ENCODE measurements at regions not wholly inside any gene's neighbourhood (a gene's known extent, or its start where the extent isn't known, plus 50 kb on each side); places are given as distances from the start of the nearest gene placed in this dataset.

DNA sequence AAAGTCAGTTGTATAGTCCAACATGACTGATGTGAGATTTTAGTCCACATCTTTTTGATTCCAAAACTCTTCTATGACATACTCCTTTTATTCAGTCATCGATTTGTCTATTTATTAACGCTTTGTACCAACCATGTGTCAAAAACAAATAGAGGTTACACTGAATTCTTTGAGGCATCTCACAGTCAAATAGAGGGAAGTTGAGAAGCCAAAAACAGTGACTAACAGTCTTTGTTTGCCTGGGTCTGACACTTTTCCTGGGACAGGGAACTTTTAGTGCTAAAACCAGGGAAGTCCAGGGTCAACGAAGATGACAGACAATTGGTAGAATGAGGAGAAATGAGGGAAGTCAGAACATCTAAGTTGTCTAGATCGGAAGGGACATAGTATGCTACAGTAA is 169.9 kb upstream of the HS3ST1 start:
- in situ Hi-C loops (cut with MboI) (no loop called here), intact Hi-C loops (cut with micrococcal nuclease) (no loop called here)
- Histone ChIP-seq H3K36me3 (ENCODE audit: control insufficient read depth, insufficient read depth, low read length) (no peaks in the 10 kb centered on the region), H3K4me1 (replicated peaks in 1 of 2; ENCODE audit: control insufficient read depth in 2 of 2, insufficient read depth in 2 of 2, low read length in 2 of 2) (no peaks in the 10 kb centered on the region), H3K27ac (ENCODE audit: extremely low read depth, low read depth, low read length) (no peak overlapping the region), H3K9me1 (ENCODE audit: control insufficient read depth, insufficient read depth, low read length) (no peaks in the 10 kb centered on the region), H3K4me3 (no peak overlapping the region), H2AFZ (ENCODE audit: low read depth, low read length) (no peak overlapping the region), H3K9me3 (replicated peaks; ENCODE audit: control insufficient read depth, insufficient read depth, low read depth, low read length) (no peaks in the 10 kb centered on the region), H3K4me2 (ENCODE audit: insufficient read depth, low read length) (no peak overlapping the region), H3K27me3 (ENCODE audit: control insufficient read depth in 2 of 2, insufficient read depth in 2 of 2, low read length in 2 of 2) (no peaks in the 10 kb centered on the region), H4K20me1 (replicated peaks; ENCODE audit: control insufficient read depth, insufficient read depth, low read length) (no peaks in the 10 kb centered on the region), H3K79me2 (ENCODE audit: control insufficient read depth, insufficient read depth, low read length) (no peaks in the 10 kb centered on the region), H3K9ac (ENCODE audit: insufficient read depth in 1 of 2, low read depth in 2 of 2, low read length in 2 of 2) (no peak overlapping the region)
- DNase-seq (ENCODE audit: extremely low read depth in 1 of 4, low spot score in 3 of 4): no peak
- POLR2A ChIA-PET: no interaction called here
- no TSS peak for BruUV-seq (replicated peaks)
- 0% methylated on average over 4 of the region's 4 CpGs for WGBS (ENCODE audit: insufficient coverage, low coverage, missing lambda C conversion rate)
- ATAC-seq: no peak
- FAIRE-seq: no peak
- CTCF ChIA-PET (ENCODE audit: low intra/inter-chr PET ratio): no interaction called here
- no peak for TF ChIP-seq EP400 (IDR thresholded peaks at IDR 0.05)
- TF ChIP-seq MAFG (tag; conservative IDR thresholded peaks at IDR 0.05): no peak
- no peak for TF ChIP-seq SMAD4 (CRISPR knock-in tag; conservative IDR thresholded peaks at IDR 0.05)
- TF ChIP-seq NFIC (IDR thresholded peaks at IDR 0.05): no peak
- TF ChIP-seq, protein P1, sequence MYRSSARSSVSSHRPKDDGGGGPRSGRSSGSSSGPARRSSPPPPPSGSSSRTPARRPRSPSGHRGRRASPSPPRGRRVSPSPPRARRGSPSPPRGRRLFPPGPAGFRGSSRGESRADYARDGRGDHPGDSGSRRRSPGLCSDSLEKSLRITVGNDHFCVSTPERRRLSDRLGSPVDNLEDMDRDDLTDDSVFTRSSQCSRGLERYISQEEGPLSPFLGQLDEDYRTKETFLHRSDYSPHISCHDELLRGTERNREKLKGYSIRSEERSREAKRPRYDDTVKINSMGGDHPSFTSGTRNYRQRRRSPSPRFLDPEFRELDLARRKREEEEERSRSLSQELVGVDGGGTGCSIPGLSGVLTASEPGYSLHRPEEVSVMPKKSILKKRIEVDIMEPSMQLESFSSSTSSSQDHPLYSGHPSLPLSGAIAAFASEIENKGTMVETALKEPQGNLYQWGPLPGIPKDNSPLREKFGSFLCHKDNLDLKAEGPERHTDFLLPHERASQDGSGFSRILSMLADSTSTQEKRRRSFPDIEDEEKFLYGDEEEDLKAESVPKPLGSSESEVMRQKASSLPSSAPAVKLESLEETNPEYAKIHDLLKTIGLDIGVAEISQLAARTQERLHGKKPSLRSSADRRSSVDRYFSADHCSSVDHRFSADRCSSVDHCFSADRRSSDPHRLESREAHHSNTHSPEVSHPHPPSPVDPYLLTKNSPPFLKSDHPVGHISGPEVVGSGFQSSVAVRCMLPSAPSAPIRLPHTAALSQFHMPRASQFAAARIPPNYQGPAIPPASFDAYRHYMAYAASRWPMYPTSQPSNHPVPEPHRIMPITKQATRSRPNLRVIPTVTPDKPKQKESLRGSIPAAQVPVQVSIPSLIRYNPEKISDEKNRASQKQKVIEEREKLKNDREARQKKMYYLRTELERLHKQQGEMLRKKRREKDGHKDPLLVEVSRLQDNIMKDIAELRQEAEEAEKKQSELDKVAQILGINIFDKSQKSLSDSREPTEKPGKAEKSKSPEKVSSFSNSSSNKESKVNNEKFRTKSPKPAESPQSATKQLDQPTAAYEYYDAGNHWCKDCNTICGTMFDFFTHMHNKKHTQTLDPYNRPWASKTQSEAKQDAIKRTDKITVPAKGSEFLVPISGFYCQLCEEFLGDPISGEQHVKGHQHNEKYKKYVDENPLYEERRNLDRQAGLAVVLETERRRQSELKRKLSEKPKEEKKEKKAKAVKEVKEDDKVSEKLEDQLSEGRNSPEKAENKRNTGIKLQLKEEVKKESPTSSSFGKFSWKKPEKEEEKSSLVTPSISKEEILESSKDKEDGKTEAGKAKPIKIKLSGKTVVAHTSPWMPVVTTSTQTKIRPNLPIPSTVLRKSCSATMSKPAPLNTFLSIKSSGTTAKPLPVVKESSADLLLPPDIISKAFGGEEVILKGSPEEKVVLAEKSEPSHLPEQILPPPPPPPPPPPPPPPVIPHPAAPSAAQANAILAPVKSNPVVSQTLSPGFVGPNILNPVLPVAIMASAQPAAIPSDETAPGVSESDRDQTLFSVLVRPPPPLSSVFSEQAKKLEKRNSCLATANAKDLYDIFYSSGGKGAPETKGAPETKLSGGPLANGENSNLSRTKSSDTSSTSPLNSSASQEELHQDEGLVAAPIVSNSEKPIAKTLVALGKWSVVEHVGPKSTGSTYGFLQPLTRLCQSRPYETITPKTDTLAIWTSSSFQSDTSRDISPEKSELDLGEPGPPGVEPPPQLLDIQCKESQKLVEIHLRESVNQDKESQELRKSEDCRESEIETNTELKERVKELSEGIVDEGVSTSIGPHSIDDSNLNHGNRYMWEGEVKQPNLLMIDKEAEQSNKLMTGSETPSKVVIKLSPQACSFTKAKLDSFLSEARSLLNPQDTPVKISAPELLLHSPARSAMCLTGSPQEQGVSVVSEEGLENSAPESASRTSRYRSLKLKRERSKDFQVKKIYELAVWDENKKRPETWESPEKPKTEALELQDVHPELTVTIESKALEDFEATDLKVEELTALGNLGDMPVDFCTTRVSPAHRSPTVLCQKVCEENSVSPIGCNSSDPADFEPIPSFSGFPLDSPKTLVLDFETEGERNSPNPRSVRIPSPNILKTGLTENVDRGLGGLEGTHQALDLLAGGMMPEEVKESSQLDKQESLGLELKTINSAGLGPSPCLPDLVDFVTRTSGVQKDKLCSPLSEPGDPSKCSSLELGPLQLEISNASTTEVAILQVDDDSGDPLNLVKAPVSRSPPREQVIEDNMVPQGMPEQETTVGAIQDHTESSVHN (IDR thresholded peaks at IDR 0.05; ENCODE audit: borderline replicate concordance in 1 of 2, low read depth in 1 of 2): no peak
- no peak for TF ChIP-seq RHOXF2B (CRISPR knock-in tag; conservative IDR thresholded peaks at IDR 0.05)
- no peak for TF ChIP-seq HMGN3 (IDR thresholded peaks at IDR 0.05; ENCODE audit: borderline replicate concordance, extremely low read depth, insufficient read length, low read depth, low read length)
- TF ChIP-seq HNRNPH1 (optimal IDR thresholded peaks at IDR 0.05; ENCODE audit: low read depth, low read length): no peak
- no peak for TF ChIP-seq TCF3 (CRISPR knock-in tag; IDR thresholded peaks at IDR 0.05)
- TF ChIP-seq HIVEP1 (CRISPR knock-in tag; IDR thresholded peaks at IDR 0.05): no peak

Data from K562 (cell line).